ENCODE measurements at regions not wholly inside any gene's neighbourhood (a gene's known extent, or its start where the extent isn't known, plus 50 kb on each side); places are given as distances from the start of the nearest gene placed in this dataset.
A peak's percentile ranks its signal among the peaks of the same experiment; 100 is the strongest.

- H3K36me3 ChIP-seq = no peaks in the 10 kb centered on the region
- no peak overlapping the region for H3K27ac ChIP-seq (replicated peaks)
- no peak overlapping the region for H3K4me3 ChIP-seq
- H3K9me3 ChIP-seq (replicated peaks) = no peaks in the 10 kb centered on the region
- peak; percentile 13 for DNase-seq
- peaks cover 4% of the 10 kb centered on the region for H3K4me1 ChIP-seq
- H3K27me3 ChIP-seq (ENCODE audit: low read depth) = no peaks in the 10 kb centered on the region
- TF ChIP-seq, protein P1, sequence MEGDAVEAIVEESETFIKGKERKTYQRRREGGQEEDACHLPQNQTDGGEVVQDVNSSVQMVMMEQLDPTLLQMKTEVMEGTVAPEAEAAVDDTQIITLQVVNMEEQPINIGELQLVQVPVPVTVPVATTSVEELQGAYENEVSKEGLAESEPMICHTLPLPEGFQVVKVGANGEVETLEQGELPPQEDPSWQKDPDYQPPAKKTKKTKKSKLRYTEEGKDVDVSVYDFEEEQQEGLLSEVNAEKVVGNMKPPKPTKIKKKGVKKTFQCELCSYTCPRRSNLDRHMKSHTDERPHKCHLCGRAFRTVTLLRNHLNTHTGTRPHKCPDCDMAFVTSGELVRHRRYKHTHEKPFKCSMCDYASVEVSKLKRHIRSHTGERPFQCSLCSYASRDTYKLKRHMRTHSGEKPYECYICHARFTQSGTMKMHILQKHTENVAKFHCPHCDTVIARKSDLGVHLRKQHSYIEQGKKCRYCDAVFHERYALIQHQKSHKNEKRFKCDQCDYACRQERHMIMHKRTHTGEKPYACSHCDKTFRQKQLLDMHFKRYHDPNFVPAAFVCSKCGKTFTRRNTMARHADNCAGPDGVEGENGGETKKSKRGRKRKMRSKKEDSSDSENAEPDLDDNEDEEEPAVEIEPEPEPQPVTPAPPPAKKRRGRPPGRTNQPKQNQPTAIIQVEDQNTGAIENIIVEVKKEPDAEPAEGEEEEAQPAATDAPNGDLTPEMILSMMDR (IDR thresholded peaks at IDR 0.05; ENCODE audit: borderline replicate concordance) = peak; percentile 59
- intact Hi-C loops (cut with micrococcal nuclease) = no loop called here
Observed at GRCh38 chrX:8364369-8365141, 100.1 kb upstream of the VCX3B start.

DNA sequence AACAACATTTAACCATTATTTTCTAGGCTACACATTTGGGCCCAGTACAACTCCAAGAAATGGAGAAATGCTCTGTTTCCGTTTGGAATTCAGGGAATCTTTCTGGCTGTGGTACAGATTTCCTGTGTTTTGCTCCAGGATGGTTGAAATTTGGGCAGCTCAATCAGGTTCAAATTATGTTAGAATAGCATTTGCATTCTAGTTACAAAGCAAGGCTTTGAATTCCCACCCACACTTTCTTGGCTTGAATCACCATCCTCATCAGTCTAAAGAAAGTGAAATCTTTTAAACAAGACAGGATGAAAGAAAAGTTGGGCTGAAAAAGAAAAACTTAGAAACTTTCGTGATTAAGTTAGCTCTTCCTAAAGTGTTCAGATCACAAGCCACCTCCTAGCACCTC is 98.1 kb upstream of the VCX3B start:
- TF ChIP-seq, protein P1 (IDR thresholded peaks at IDR 0.05; ENCODE audit: borderline replicate concordance) = no peak
- Histone ChIP-seq H3K36me3 (no peaks in the 10 kb centered on the region), H3K27ac (replicated peaks) (peak overlapping the region; percentile 9), H3K4me1 (peaks cover 4% of the 10 kb centered on the region), H3K9me3 (replicated peaks) (no peaks in the 10 kb centered on the region), H3K27me3 (ENCODE audit: low read depth) (no peaks in the 10 kb centered on the region), H3K4me3 (no peak overlapping the region)
- intact Hi-C loops (cut with micrococcal nuclease) = no loop called here
- no peak for DNase-seq

GRCh38 chrX:8374041-8374825 is 90.4 kb upstream of the VCX3B start:
- Histone ChIP-seq H3K4me1 (no peaks in the 10 kb centered on the region), H3K9me3 (replicated peaks) (peaks cover 3% of the 10 kb centered on the region), H3K27ac (replicated peaks) (no peak overlapping the region), H3K4me3 (no peak overlapping the region), H3K36me3 (no peaks in the 10 kb centered on the region), H3K27me3 (ENCODE audit: low read depth) (no peaks in the 10 kb centered on the region)
- no peak for DNase-seq
- TF ChIP-seq, protein P1 (IDR thresholded peaks at IDR 0.05; ENCODE audit: borderline replicate concordance) = no peak
- intact Hi-C loops (cut with micrococcal nuclease) = no loop called here

DNA sequence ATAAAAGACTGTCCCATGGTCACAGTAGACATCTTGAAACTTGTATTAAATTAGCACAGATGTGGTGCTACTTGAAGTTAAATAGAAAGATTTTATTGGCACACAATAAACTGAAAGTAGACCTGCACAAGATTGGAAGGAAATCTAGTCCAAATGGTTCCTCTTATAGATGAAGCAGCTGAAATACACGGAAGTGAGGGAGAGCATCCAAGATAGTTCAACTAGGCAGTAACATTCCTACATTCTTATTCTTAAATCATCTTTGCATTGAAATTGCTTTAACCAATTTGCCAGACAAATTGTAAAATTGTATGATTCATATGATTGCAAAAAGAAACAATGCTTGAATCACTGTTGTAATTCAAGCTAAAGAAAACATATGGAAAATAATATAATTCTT is 87.6 kb upstream of the VCX3B start:
- intact Hi-C loops (cut with micrococcal nuclease) = no loop called here
- TF ChIP-seq, protein P1 (IDR thresholded peaks at IDR 0.05; ENCODE audit: borderline replicate concordance) = no peak
- Histone ChIP-seq H3K36me3 (no peaks in the 10 kb centered on the region), H3K4me3 (no peak overlapping the region), H3K4me1 (no peaks in the 10 kb centered on the region), H3K27me3 (ENCODE audit: low read depth) (no peaks in the 10 kb centered on the region), H3K9me3 (replicated peaks) (peaks cover 3% of the 10 kb centered on the region), H3K27ac (replicated peaks) (no peak overlapping the region)
- DNase-seq = no peak

DNA sequence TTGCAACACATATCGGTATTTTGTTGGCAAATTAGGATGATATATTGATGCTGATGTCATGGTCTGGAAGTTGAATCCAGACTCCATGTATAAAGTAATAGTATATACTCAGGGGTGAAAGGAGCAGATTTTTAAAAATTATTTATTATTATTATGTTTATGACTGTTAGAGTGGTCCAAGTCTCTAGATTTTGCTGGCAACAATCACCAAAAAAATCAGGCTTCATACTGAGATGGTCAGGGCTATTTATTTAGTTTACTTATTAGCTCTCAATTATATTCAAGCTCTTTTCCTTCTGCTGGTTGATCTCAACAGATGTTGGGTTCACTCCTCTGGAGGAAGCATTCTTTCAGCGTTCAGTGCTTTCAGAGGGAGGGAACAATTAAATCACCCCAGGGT is 73.9 kb upstream of the VCX3B start:
- intact Hi-C loops (cut with micrococcal nuclease) = no loop called here
- Histone ChIP-seq H3K36me3 (no peaks in the 10 kb centered on the region), H3K27ac (replicated peaks) (no peak overlapping the region), H3K27me3 (ENCODE audit: low read depth) (no peaks in the 10 kb centered on the region), H3K4me3 (no peak overlapping the region), H3K9me3 (replicated peaks) (no peaks in the 10 kb centered on the region), H3K4me1 (no peaks in the 10 kb centered on the region)
- no peak for DNase-seq
- TF ChIP-seq, protein P1 (IDR thresholded peaks at IDR 0.05; ENCODE audit: borderline replicate concordance) = no peak
